Mononuclear cell (primary cell): ENCODE measurements at regions not wholly inside any gene's neighbourhood (a gene's known extent, or its start where the extent isn't known, plus 50 kb on each side); places are given as distances from the start of the nearest gene placed in this dataset.
"Not testable (repeated sequence)": the region's sequence is repeated elsewhere in the genome, so short reads cannot be mapped to it uniquely, and the experiment has no call there.

Experiments used
- H3K27me3 ChIP-seq: 2 replicates; pipeline ENCODE4 v1.6.0; 2011; ENCODE audit warnings: low read length, control low read depth; ENCODE audit not compliant: insufficient read depth
- H3K4me1 ChIP-seq: 2 replicates; pipeline ENCODE4 v1.5.1; 2011; ENCODE audit warnings: mild to moderate bottlenecking, low read length, control low read depth; ENCODE audit not compliant: insufficient read depth
- H3K4me3 ChIP-seq: 2 replicates; pipeline ENCODE4 v1.5.1; 2011; ENCODE audit warnings: mild to moderate bottlenecking, low read length, moderate library complexity
- H3K9me3 ChIP-seq: 2 replicates; pipeline ENCODE4 v1.5.1; 2011; ENCODE audit warnings: low read depth, mild to moderate bottlenecking, control low read depth, low read length

- Histone ChIP-seq H3K4me1 (peaks cover 33% of the 10 kb centered on the region), H3K27me3 (no peaks in the 10 kb centered on the region), H3K9me3 (no peaks in the 10 kb centered on the region), H3K4me3 (no peak overlapping the region)
Measured at GRCh38 chr2:215831296-215831913, 181.9 kb downstream of the MREG start.

- Histone ChIP-seq H3K4me3 (no peak overlapping the region), H3K4me1 (peaks cover 33% of the 10 kb centered on the region), H3K27me3 (no peaks in the 10 kb centered on the region), H3K9me3 (no peaks in the 10 kb centered on the region)
Measured at GRCh38 chr2:215830304-215830703, 183.0 kb downstream of the MREG start.

- no peaks in the 10 kb centered on the region for H3K27me3 ChIP-seq
- no peak overlapping the region for H3K4me3 ChIP-seq
- H3K9me3 ChIP-seq = no peaks in the 10 kb centered on the region
- H3K4me1 ChIP-seq = peaks cover 33% of the 10 kb centered on the region
Measured at GRCh38 chr2:215829261-215829660, 184.1 kb downstream of the MREG start.

- no peaks in the 10 kb centered on the region for H3K9me3 ChIP-seq
Measured at GRCh38 chr2:215828528-215829184, 184.7 kb downstream of the MREG start.

GRCh38 chr2:215826838-215827441 lies 186.4 kb downstream of the MREG start:
- peaks cover 21% of the 10 kb centered on the region for H3K4me1 ChIP-seq
- H3K9me3 ChIP-seq = no peaks in the 10 kb centered on the region
- no peak overlapping the region for H3K4me3 ChIP-seq
- H3K27me3 ChIP-seq = no peaks in the 10 kb centered on the region

More at GRCh38 chr2:215828528-215829184, 184.7 kb downstream of the MREG start:
- H3K4me1 ChIP-seq = peaks cover 31% of the 10 kb centered on the region
- H3K4me3 ChIP-seq = no peak overlapping the region
- H3K27me3 ChIP-seq = no peaks in the 10 kb centered on the region

GRCh38 chr2:215826376-215826775 lies 187.0 kb downstream of the MREG start:
- peaks cover 15% of the 10 kb centered on the region for H3K4me1 ChIP-seq
- H3K27me3 ChIP-seq = no peaks in the 10 kb centered on the region
- H3K4me3 ChIP-seq = no peak overlapping the region
- no peaks in the 10 kb centered on the region for H3K9me3 ChIP-seq

GRCh38 chr2:215825707-215826106 lies 187.6 kb downstream of the MREG start:
- Histone ChIP-seq H3K4me3 (no peak overlapping the region), H3K27me3 (no peaks in the 10 kb centered on the region), H3K4me1 (peaks cover 11% of the 10 kb centered on the region), H3K9me3 (no peaks in the 10 kb centered on the region)

GRCh38 chr2:215821298-215821697 lies 192.1 kb downstream of the MREG start:
- not testable (repeated sequence) for H3K9me3 ChIP-seq, H3K4me3 ChIP-seq, H3K4me1 ChIP-seq, H3K27me3 ChIP-seq

GRCh38 chr2:215819713-215820112 lies 193.6 kb downstream of the MREG start:
- not testable (repeated sequence) for H3K4me1 ChIP-seq, H3K27me3 ChIP-seq, H3K9me3 ChIP-seq, H3K4me3 ChIP-seq

- H3K4me3 ChIP-seq = no peak overlapping the region
- H3K4me1 ChIP-seq = peaks cover 9% of the 10 kb centered on the region
- no peaks in the 10 kb centered on the region for H3K27me3 ChIP-seq
- H3K9me3 ChIP-seq = no peaks in the 10 kb centered on the region
Measured at GRCh38 chr2:215817046-215817445, 196.3 kb downstream of the MREG start.

- H3K9me3 ChIP-seq = no peaks in the 10 kb centered on the region
- no peak overlapping the region for H3K4me3 ChIP-seq
- H3K27me3 ChIP-seq = no peaks in the 10 kb centered on the region
- H3K4me1 ChIP-seq = peaks cover 16% of the 10 kb centered on the region
Measured at GRCh38 chr2:215816424-215816823, 196.9 kb downstream of the MREG start.

GRCh38 chr2:215815960-215816359 lies 197.4 kb downstream of the MREG start:
- no peaks in the 10 kb centered on the region for H3K27me3 ChIP-seq
- no peaks in the 10 kb centered on the region for H3K9me3 ChIP-seq
- H3K4me1 ChIP-seq = peaks cover 20% of the 10 kb centered on the region
- no peak overlapping the region for H3K4me3 ChIP-seq

- no peak overlapping the region for H3K4me3 ChIP-seq
- no peaks in the 10 kb centered on the region for H3K27me3 ChIP-seq
- H3K4me1 ChIP-seq = peaks cover 35% of the 10 kb centered on the region
- no peaks in the 10 kb centered on the region for H3K9me3 ChIP-seq
Measured at GRCh38 chr2:215812966-215813365, 200.4 kb downstream of the MREG start.

GRCh38 chr2:215811409-215812345 lies 201.7 kb downstream of the MREG start:
- H3K4me3 ChIP-seq = no peak overlapping the region
- peaks cover 35% of the 10 kb centered on the region for H3K4me1 ChIP-seq
- H3K9me3 ChIP-seq = no peaks in the 10 kb centered on the region
- no peaks in the 10 kb centered on the region for H3K27me3 ChIP-seq

GRCh38 chr2:215811003-215811402 lies 202.3 kb downstream of the MREG start:
- H3K4me3 ChIP-seq = no peak overlapping the region
- no peaks in the 10 kb centered on the region for H3K27me3 ChIP-seq
- H3K4me1 ChIP-seq = peaks cover 35% of the 10 kb centered on the region

More at GRCh38 chr2:215811003-215811402, 202.3 kb downstream of the MREG start:
- H3K9me3 ChIP-seq = no peaks in the 10 kb centered on the region
